ENCODE measurements at regions not wholly inside any gene's neighbourhood (a gene's known extent, or its start where the extent isn't known, plus 50 kb on each side); places are given as distances from the start of the nearest gene placed in this dataset.

- TF ChIP-seq EP300 (IDR thresholded peaks at IDR 0.05) (no peak), POLR2AphosphoS5 (IDR thresholded peaks at IDR 0.05) (no peak)
Observed at GRCh38 chr1:79554688-79555087, 548.2 kb upstream of the ADGRL4 start.

All from sigmoid colon (tissue), 4 donors.